ENCODE measurements at regions not wholly inside any gene's neighbourhood (a gene's known extent, or its start where the extent isn't known, plus 50 kb on each side); places are given as distances from the start of the nearest gene placed in this dataset.

- no peak overlapping the region for H3K27ac ChIP-seq
- TF ChIP-seq CTCF (conservative IDR thresholded peaks at IDR 0.05) (no peak), ZFX (IDR thresholded peaks at IDR 0.05) (no peak)
Observed at GRCh38 chr5:97923496-97923895, 740.4 kb upstream of the RIOK2 start.

GRCh38 chr5:97923997-97924396 lies 741.0 kb upstream of the RIOK2 start:
- H3K27ac ChIP-seq = no peak overlapping the region
- TF ChIP-seq CTCF (conservative IDR thresholded peaks at IDR 0.05) (no peak), ZFX (IDR thresholded peaks at IDR 0.05) (no peak)

GRCh38 chr5:97929383-97929782 lies 746.3 kb upstream of the RIOK2 start:
- H3K27ac ChIP-seq = no peak overlapping the region
- TF ChIP-seq ZFX (IDR thresholded peaks at IDR 0.05) = no peak

- no peak for TF ChIP-seq ZFX (IDR thresholded peaks at IDR 0.05)
- no peak for TF ChIP-seq CTCF (conservative IDR thresholded peaks at IDR 0.05)
Observed at GRCh38 chr5:97931829-97932228, 748.8 kb upstream of the RIOK2 start.

GRCh38 chr5:97936231-97936630 lies 753.2 kb upstream of the RIOK2 start:
- no peak overlapping the region for H3K27ac ChIP-seq
- TF ChIP-seq ZFX (IDR thresholded peaks at IDR 0.05) (no peak), CTCF (conservative IDR thresholded peaks at IDR 0.05) (no peak)

More at GRCh38 chr5:97931829-97932228, 748.8 kb upstream of the RIOK2 start:
- no peak overlapping the region for H3K27ac ChIP-seq

- TF ChIP-seq CTCF (conservative IDR thresholded peaks at IDR 0.05) = no peak
- TF ChIP-seq ZFX (IDR thresholded peaks at IDR 0.05) = no peak
Observed at GRCh38 chr5:97937846-97938245, 754.8 kb upstream of the RIOK2 start.

GRCh38 chr5:97943036-97943435 lies 760.0 kb upstream of the RIOK2 start:
- H3K27ac ChIP-seq = no peak overlapping the region
- TF ChIP-seq ZFX (IDR thresholded peaks at IDR 0.05) = no peak
- TF ChIP-seq CTCF (conservative IDR thresholded peaks at IDR 0.05) = no peak

More at GRCh38 chr5:97937846-97938245, 754.8 kb upstream of the RIOK2 start:
- no peak overlapping the region for H3K27ac ChIP-seq

- TF ChIP-seq ZFX (IDR thresholded peaks at IDR 0.05) (no peak), CTCF (conservative IDR thresholded peaks at IDR 0.05) (no peak)
- H3K27ac ChIP-seq = no peak overlapping the region
Observed at GRCh38 chr5:97951139-97951538, 768.1 kb upstream of the RIOK2 start.

All from C4-2B (cell line).